ENCODE measurements at regions not wholly inside any gene's neighbourhood (a gene's known extent, or its start where the extent isn't known, plus 50 kb on each side); places are given as distances from the start of the nearest gene placed in this dataset.

DNA sequence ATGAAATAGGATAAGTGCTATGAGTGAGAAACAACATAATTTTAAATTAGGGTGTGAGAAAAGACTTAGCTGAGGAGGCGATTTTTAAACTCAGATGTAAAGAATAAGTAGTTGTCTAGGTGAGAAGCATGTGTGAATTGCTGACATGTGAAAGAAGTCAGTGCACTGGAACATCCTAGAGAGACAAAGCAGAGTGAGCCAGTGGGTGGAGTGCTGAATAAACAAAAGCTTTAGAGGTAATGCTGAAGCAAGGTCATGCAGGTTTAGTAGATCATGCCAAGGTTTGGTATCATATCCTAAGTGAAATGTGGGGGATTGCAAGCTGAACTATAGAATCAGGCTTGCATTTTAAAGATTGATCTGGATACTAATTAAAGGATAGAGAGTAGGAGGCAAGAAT lies 89.4 kb downstream of the KIF2B start:
- Histone ChIP-seq H2BK5ac (ENCODE audit: low read depth, low read length) (no peak overlapping the region), H4K8ac (ENCODE audit: extremely low read depth, insufficient read depth, low read length) (no peak overlapping the region), H3K27me3 (replicated peaks in 1 of 4; ENCODE audit: control insufficient read depth in 3 of 4, extremely low read depth in 1 of 4, insufficient read depth in 3 of 4, low read length in 3 of 4) (no peaks in the 10 kb centered on the region), H2AK5ac (ENCODE audit: low read depth, low read length) (no peak overlapping the region), H3K23me2 (ENCODE audit: low read depth, low read length) (no peaks in the 10 kb centered on the region), H4K91ac (replicated peaks; ENCODE audit: insufficient read length, low read length) (no peak overlapping the region), H3K4ac (replicated peaks; ENCODE audit: insufficient read length, low read depth, low read length) (no peak overlapping the region), H3K36me3 (ENCODE audit: control insufficient read depth in 2 of 4, insufficient read depth in 4 of 4, low read length in 3 of 4) (no peaks in the 10 kb centered on the region), H3K79me2 (ENCODE audit: control insufficient read depth in 1 of 2, insufficient read depth in 2 of 2, low read length in 2 of 2) (no peaks in the 10 kb centered on the region), H3K14ac (ENCODE audit: insufficient read length) (no peak overlapping the region), H3K23ac (ENCODE audit: insufficient read length) (no peak overlapping the region), H3K18ac (ENCODE audit: extremely low read depth, low read length) (no peak overlapping the region), H2BK12ac (ENCODE audit: low read depth, low read length) (no peak overlapping the region), H2AFZ (ENCODE audit: low read length) (no peak overlapping the region), H3K4me2 (ENCODE audit: insufficient read depth in 1 of 2, low read depth in 2 of 2, low read length in 2 of 2) (no peak overlapping the region), H3K79me1 (ENCODE audit: low read depth, low read length) (no peaks in the 10 kb centered on the region), H3K27ac (ENCODE audit: low read depth, low read length) (no peak overlapping the region), H3K56ac (replicated peaks; ENCODE audit: insufficient read length, low read depth, low read length) (no peak overlapping the region), H2BK20ac (ENCODE audit: low read length) (no peak overlapping the region), H3K9ac (replicated peaks in 1 of 4; ENCODE audit: extremely low read depth in 1 of 4, low read depth in 3 of 4, low read length in 3 of 4) (no peak overlapping the region), H4K20me1 (replicated peaks in 1 of 2; ENCODE audit: control insufficient read depth in 1 of 2, insufficient read depth in 2 of 2, low read length in 2 of 2) (no peaks in the 10 kb centered on the region), H2BK15ac (ENCODE audit: low read length) (no peak overlapping the region), H4K5ac (ENCODE audit: insufficient read length, low read depth, low read length) (no peak overlapping the region), H2BK120ac (replicated peaks; ENCODE audit: low read depth, low read length) (no peak overlapping the region), H3K9me3 (ENCODE audit: insufficient read depth in 2 of 2, low read depth in 1 of 2, low read length in 1 of 2) (no peaks in the 10 kb centered on the region), H3K4me1 (replicated peaks in 1 of 4; ENCODE audit: control insufficient read depth in 3 of 4, insufficient read depth in 4 of 4, low read length in 3 of 4) (no peaks in the 10 kb centered on the region), H3K4me3 (ENCODE audit: extremely low read depth in 1 of 4, insufficient read depth in 2 of 4, low read depth in 3 of 4, low read length in 4 of 4) (no peak overlapping the region)
- CTCF ChIA-PET (ENCODE audit: partially characterized antibody) = no interaction called here
- FAIRE-seq = no peak
- WGBS, 2 experiments (ENCODE audit: extremely low coverage in 1 of 2, insufficient coverage in 1 of 2, insufficient read length in 1 of 2, insufficient replicate concordance in 2 of 2, low coverage in 1 of 2, low lambda C conversion rate in 2 of 2, missing lambda C conversion rate in 1 of 2) = 88% methylated on average over 1 of the region's 1 CpG; no CpG with 5 or more reads in 1 of the 2 experiments
- TF ChIP-seq RBBP5 (IDR thresholded peaks at IDR 0.05; ENCODE audit: borderline replicate concordance, low read depth, low read length) (no peak), NRF1 (IDR thresholded peaks at IDR 0.05; ENCODE audit: low read depth, low read length) (no peak), ATF2 (IDR thresholded peaks at IDR 0.05; ENCODE audit: low read length) (no peak), CBX5 (IDR thresholded peaks at IDR 0.05; ENCODE audit: low read depth, low read length) (no peak), SP4 (IDR thresholded peaks at IDR 0.05; ENCODE audit: low read length) (no peak), KDM5A (IDR thresholded peaks at IDR 0.05; ENCODE audit: low read length) (no peak), SRF (IDR thresholded peaks at IDR 0.05; ENCODE audit: low read depth, low read length) (no peak), JUND (IDR thresholded peaks at IDR 0.05; ENCODE audit: low read length) (no peak), EP300 (IDR thresholded peaks at IDR 0.05; ENCODE audit: borderline replicate concordance in 1 of 2, low read depth in 2 of 2, low read length in 2 of 2) (no peak)
- TF ChIP-seq, protein P1, sequence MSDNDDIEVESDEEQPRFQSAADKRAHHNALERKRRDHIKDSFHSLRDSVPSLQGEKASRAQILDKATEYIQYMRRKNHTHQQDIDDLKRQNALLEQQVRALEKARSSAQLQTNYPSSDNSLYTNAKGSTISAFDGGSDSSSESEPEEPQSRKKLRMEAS (IDR thresholded peaks at IDR 0.05) = no peak
- DNase-seq (ENCODE audit: low read depth in 1 of 2, low spot score in 2 of 2) = no peak
- POLR2A ChIA-PET (ENCODE audit: partially characterized antibody) = no interaction called here
